ENCODE measurements at regions not wholly inside any gene's neighbourhood (a gene's known extent, or its start where the extent isn't known, plus 50 kb on each side); places are given as distances from the start of the nearest gene placed in this dataset.

- no peak overlapping the region for H3K27ac Mint-ChIP-seq
- no peaks in the 10 kb centered on the region for H3K4me1 Mint-ChIP-seq
- H3K9me3 Mint-ChIP-seq: no peaks in the 10 kb centered on the region
- no peaks in the 10 kb centered on the region for H3K27me3 Mint-ChIP-seq
- no peak overlapping the region for H3K4me3 Mint-ChIP-seq
- H3K36me3 Mint-ChIP-seq: no peaks in the 10 kb centered on the region
These were observed 199.9 kb upstream of the FMN2 start for GRCh38 chr1:239891621-239892358.

DNA sequence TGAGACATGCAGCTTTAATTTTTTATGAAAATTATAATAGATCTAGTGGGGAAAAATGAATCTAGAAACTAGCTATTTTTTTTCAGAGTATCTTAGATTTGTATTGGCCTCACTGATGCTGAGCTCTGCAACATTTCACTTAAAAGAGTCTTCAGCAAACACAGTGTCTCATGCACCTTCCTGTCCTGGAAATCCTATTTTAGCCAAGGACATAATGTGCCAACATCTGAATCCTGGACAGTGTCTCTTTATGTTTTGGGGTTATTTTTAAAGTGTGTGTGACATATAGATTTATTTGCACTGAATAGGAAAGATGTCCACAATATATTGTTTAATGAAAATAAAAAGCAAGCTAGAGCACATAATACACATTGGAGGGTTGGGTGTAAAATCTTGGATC is 199.1 kb upstream of the FMN2 start:
- no peak overlapping the region for H3K27ac Mint-ChIP-seq
- H3K36me3 Mint-ChIP-seq: no peaks in the 10 kb centered on the region
- no peaks in the 10 kb centered on the region for H3K27me3 Mint-ChIP-seq
- no peak overlapping the region for H3K4me3 Mint-ChIP-seq
- no peaks in the 10 kb centered on the region for H3K9me3 Mint-ChIP-seq
- peaks cover under 1% of the 10 kb centered on the region for H3K4me1 Mint-ChIP-seq

DNA sequence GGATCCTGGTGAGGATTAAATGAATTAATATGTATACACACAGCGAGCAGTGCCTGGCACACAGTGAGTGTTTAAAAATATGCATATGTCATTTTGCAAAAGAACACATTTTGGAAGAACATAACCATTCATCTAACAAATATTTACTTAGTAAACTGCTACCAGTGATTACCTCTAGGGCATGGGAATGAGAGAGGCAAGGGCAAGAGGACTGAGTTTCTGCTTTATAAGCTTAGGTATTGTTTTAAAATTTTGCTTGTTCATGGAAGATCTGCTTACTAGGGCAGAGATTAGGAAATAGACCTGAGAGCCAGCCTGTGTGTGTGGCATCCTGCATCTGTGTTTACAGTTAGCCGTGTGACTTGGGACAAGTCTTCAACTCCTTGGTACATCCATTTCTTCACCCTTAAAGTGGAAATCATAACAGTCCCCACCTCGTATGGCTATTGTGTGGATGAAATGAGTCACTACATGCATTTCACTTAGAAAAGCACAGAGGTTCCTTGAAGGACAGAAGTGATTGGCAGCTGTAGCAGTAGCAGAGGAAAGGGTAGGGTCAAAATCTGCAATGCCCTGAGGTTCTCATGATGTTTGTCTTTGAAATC is 198.5 kb upstream of the FMN2 start:
- H3K4me1 Mint-ChIP-seq: peaks cover 6% of the 10 kb centered on the region
- H3K36me3 Mint-ChIP-seq: no peaks in the 10 kb centered on the region

GRCh38 chr1:239896569-239896968 is 195.1 kb upstream of the FMN2 start:
- Mint-ChIP-seq H3K4me3 (no peak overlapping the region), H3K4me1 (peaks cover 6% of the 10 kb centered on the region), H3K36me3 (no peaks in the 10 kb centered on the region), H3K27me3 (no peaks in the 10 kb centered on the region), H3K27ac (no peak overlapping the region), H3K9me3 (no peaks in the 10 kb centered on the region)

More for the DNA sequence above, 198.5 kb upstream of the FMN2 start:
- H3K9me3 Mint-ChIP-seq: no peaks in the 10 kb centered on the region
- H3K27me3 Mint-ChIP-seq: no peaks in the 10 kb centered on the region
- no peak overlapping the region for H3K4me3 Mint-ChIP-seq
- no peak overlapping the region for H3K27ac Mint-ChIP-seq

GRCh38 chr1:239896980-239897379 is 194.7 kb upstream of the FMN2 start:
- peaks cover 6% of the 10 kb centered on the region for H3K4me1 Mint-ChIP-seq
- H3K9me3 Mint-ChIP-seq: no peaks in the 10 kb centered on the region
- no peak overlapping the region for H3K27ac Mint-ChIP-seq
- H3K4me3 Mint-ChIP-seq: no peak overlapping the region
- H3K36me3 Mint-ChIP-seq: no peaks in the 10 kb centered on the region
- H3K27me3 Mint-ChIP-seq: no peaks in the 10 kb centered on the region

DNA sequence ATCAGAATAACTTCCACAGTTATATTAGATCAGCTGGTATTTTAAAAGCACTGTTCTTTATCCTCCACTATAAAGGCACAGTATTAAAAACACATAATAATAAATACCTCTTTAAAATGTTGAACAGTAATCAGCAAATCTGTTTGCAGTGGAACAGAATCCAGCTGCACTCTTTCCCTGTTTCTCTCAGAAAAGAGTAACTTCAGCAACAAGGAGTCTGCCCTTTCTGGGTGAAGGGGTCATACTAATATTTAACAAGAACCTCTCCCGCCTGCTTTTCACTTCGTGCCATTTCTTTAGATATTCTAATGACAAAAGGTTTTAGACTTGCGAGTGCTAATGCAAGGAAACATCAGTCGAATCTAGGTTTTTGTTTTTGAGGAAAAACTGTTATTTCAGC is 194.2 kb upstream of the FMN2 start:
- Mint-ChIP-seq H3K4me3 (no peak overlapping the region), H3K27me3 (no peaks in the 10 kb centered on the region), H3K36me3 (no peaks in the 10 kb centered on the region), H3K9me3 (no peaks in the 10 kb centered on the region), H3K27ac (no peak overlapping the region), H3K4me1 (peaks cover 6% of the 10 kb centered on the region)

DNA sequence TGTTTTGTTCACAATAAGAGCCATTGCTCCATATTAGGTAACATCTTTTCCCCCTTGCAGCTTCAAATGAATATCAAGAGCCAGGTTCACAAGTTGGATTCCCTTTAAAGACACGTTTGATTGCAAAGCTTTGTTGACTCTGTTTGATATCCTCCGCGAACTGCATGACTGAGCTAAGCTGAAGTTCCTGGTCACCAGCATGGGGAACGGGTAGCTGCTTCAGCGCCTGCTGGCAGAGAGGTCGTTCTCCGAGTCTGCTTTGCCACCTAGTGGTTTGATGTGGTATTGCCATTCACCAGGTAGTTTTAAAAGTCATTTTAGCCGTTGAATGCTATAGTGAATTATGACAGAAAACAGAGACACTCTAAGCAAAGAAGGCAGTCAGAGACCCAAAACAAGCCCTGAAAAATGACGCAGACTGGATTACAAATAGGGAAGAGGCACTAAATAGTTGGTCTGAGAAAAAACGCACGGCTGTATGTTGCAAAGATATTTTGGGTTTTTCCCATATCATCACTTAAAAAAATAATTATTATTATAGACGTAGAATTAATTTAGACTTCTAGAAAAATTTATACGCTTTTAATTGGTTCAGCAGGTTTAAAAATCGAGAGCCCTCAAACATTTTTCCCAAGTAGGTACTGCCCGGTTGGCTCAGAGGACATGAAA is 193.5 kb upstream of the FMN2 start:
- H3K4me3 Mint-ChIP-seq: no peak overlapping the region
- H3K27ac Mint-ChIP-seq: no peak overlapping the region

GRCh38 chr1:239899747-239900146 is 191.9 kb upstream of the FMN2 start:
- no peaks in the 10 kb centered on the region for H3K27me3 Mint-ChIP-seq
- H3K27ac Mint-ChIP-seq: no peak overlapping the region
- H3K4me1 Mint-ChIP-seq: peaks cover 6% of the 10 kb centered on the region
- H3K9me3 Mint-ChIP-seq: no peaks in the 10 kb centered on the region
- no peaks in the 10 kb centered on the region for H3K36me3 Mint-ChIP-seq
- no peak overlapping the region for H3K4me3 Mint-ChIP-seq

More for the DNA sequence above, 193.5 kb upstream of the FMN2 start:
- no peaks in the 10 kb centered on the region for H3K9me3 Mint-ChIP-seq
- no peaks in the 10 kb centered on the region for H3K27me3 Mint-ChIP-seq
- H3K36me3 Mint-ChIP-seq: no peaks in the 10 kb centered on the region
- H3K4me1 Mint-ChIP-seq: peaks cover 6% of the 10 kb centered on the region

GRCh38 chr1:239906394-239906793 is 185.3 kb upstream of the FMN2 start:
- Mint-ChIP-seq H3K4me3 (no peak overlapping the region), H3K27me3 (no peaks in the 10 kb centered on the region), H3K36me3 (no peaks in the 10 kb centered on the region)

GRCh38 chr1:239909898-239910297 is 181.8 kb upstream of the FMN2 start:
- Mint-ChIP-seq H3K4me1 (no peaks in the 10 kb centered on the region), H3K27ac (no peak overlapping the region), H3K4me3 (no peak overlapping the region), H3K36me3 (no peaks in the 10 kb centered on the region), H3K27me3 (no peaks in the 10 kb centered on the region), H3K9me3 (no peaks in the 10 kb centered on the region)

More at GRCh38 chr1:239906394-239906793, 185.3 kb upstream of the FMN2 start:
- H3K4me1 Mint-ChIP-seq: no peaks in the 10 kb centered on the region
- H3K27ac Mint-ChIP-seq: no peak overlapping the region
- no peaks in the 10 kb centered on the region for H3K9me3 Mint-ChIP-seq

DNA sequence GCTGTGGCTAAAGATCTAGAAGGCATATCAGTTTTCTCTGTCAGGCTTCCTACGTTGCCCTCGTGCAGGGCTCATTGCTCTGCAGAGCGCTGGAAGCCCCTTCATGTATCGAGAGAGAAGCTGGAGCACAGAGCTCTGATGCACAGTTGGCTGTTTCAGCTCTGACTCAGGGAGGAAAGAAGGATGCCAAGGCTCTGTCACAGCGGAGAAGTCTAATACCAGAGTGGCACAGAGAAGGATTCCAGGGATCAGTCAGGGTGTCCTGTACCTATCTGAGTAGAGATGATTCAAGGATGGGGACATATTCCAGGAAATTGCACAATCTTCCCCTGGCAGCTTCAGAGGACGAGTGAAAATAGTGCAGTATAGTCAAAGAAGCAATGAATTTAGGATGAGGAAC is 179.2 kb upstream of the FMN2 start:
- Mint-ChIP-seq H3K9me3 (no peaks in the 10 kb centered on the region), H3K4me1 (no peaks in the 10 kb centered on the region), H3K27me3 (peaks cover 6% of the 10 kb centered on the region), H3K36me3 (no peaks in the 10 kb centered on the region), H3K4me3 (no peak overlapping the region), H3K27ac (no peak overlapping the region)

DNA sequence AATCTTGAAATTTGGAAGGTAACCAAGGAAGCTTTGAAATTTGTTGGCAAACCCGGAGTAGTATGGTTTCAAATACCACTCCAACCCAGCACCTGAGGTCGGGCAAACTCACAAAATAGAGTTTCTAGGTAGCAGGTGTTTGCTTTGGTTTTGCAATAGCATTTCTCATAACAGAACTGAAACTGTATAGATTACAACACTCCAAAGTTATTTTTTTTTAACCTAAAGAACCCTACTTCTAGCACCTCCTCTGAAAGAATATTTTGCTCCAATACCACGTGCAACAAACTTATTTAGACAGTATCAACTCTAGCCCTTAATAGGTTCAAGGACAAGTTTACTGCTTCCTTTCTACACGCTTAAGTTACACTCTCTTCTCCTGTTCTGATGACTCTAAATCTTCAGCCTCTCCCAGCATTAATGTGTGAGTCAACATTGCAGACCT is 178.5 kb upstream of the FMN2 start:
- Mint-ChIP-seq H3K4me3 (no peak overlapping the region), H3K27me3 (peaks cover 6% of the 10 kb centered on the region), H3K9me3 (no peaks in the 10 kb centered on the region), H3K36me3 (no peaks in the 10 kb centered on the region), H3K27ac (no peak overlapping the region), H3K4me1 (no peaks in the 10 kb centered on the region)

DNA sequence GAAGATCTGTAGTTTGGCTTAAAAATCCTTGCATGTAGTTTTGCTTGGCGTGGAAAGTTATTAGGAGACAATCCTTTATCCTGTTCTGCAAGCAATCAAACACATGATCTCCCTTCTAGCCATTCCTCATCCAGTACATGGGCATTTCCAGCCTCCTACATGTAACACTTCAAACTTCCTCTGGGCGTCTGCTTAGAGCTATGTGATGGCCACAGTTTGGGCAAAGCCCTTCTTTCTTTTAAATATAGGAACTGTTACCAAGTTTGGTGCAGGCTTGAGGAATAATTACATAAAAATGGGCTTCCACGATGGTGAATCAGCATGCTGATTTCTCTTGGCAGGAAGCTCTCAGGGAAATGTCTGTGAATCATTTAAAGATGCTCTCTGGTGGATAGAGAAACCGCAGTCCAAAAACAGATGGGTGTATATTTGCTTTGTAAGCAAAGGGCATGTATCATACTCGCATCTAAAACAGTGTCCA is 176.9 kb upstream of the FMN2 start:
- Mint-ChIP-seq H3K36me3 (no peaks in the 10 kb centered on the region), H3K27me3 (peaks cover 9% of the 10 kb centered on the region), H3K4me1 (no peaks in the 10 kb centered on the region), H3K4me3 (no peak overlapping the region), H3K27ac (no peak overlapping the region), H3K9me3 (no peaks in the 10 kb centered on the region)

- H3K9me3 Mint-ChIP-seq: no peaks in the 10 kb centered on the region
- H3K4me1 Mint-ChIP-seq: no peaks in the 10 kb centered on the region
- H3K27me3 Mint-ChIP-seq: peaks cover 9% of the 10 kb centered on the region
- H3K4me3 Mint-ChIP-seq: no peak overlapping the region
- H3K36me3 Mint-ChIP-seq: no peaks in the 10 kb centered on the region
- no peak overlapping the region for H3K27ac Mint-ChIP-seq
These were observed 173.0 kb upstream of the FMN2 start for GRCh38 chr1:239918634-239919033.

DNA sequence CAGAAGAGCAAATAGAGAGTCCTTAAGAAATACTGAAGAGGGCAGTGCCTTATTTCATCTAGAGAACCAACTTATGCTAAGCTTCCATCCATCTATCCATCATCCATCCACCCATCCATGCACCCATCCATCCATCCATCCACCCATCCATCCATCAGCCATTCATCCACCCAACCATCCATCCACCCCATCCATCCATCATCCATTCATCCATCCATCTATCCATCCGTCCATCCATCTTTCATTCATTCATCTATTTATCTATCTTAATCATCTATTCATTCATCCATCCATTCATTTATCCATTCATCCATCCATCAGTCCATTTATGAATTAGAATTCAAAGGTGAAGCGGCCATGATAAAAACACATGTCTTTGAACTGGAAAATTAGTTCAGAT is 171.5 kb upstream of the FMN2 start:
- no peak overlapping the region for H3K27ac Mint-ChIP-seq
- H3K9me3 Mint-ChIP-seq: no peaks in the 10 kb centered on the region

More for the DNA sequence above, 171.5 kb upstream of the FMN2 start:
- Mint-ChIP-seq H3K4me3 (no peak overlapping the region), H3K27me3 (peaks cover 9% of the 10 kb centered on the region), H3K4me1 (no peaks in the 10 kb centered on the region), H3K36me3 (no peaks in the 10 kb centered on the region)

Data from activated naive CD4-positive, alpha-beta T cell treated with anti-CD3 and anti-CD28 coated beads, Interleukin-2, amount 50 U/mL, for 24 hours (primary cell).